Neural progenitor cell (in vitro differentiated cells): ENCODE measurements at regions not wholly inside any gene's neighbourhood (a gene's known extent, or its start where the extent isn't known, plus 50 kb on each side); places are given as distances from the start of the nearest gene placed in this dataset.

ENCODE experiments used
- DNase-seq: peaks from one replicate; pipeline ENCODE4 v3.0.0-alpha.2; 2016; ENCODE audit warnings: low spot score
- H2AFZ ChIP-seq: fragments of 200-600 bp; sonication (generic); replicated peaks from 2 replicates; pipeline ENCODE4 v1.6.1; 2016; ENCODE audit warnings: antibody characterized with exemption
- H3F3A ChIP-seq: fragments of 200-600 bp; sonication (generic); 2 replicates; pipeline ENCODE4 v1.6.1; 2016; ENCODE audit warnings: antibody characterized with exemption, low read depth
- H3K27ac ChIP-seq: fragments of 200-600 bp; sonication (generic); 2 replicates; pipeline ENCODE4 v1.5.1; 2016; ENCODE audit warnings: mild to moderate bottlenecking
- H3K27me3 ChIP-seq: fragments of 200-600 bp; sonication (generic); 2 replicates; pipeline ENCODE4 v1.6.1; 2016; ENCODE audit warnings: mild to moderate bottlenecking, moderate library complexity
- H3K36me3 ChIP-seq: fragments of 200-600 bp; sonication (generic); 2 replicates; pipeline ENCODE4 v1.5.1; 2016
- H3K4me1 ChIP-seq: fragments of 200-600 bp; sonication (generic); 2 replicates; pipeline ENCODE4 v1.6.1; 2016; ENCODE audit warnings: mixed run types
- H3K4me2 ChIP-seq: fragments of 200-600 bp; sonication (generic); 2 replicates; pipeline ENCODE4 v1.6.1; 2016
- H3K4me3 ChIP-seq: fragments of 200-600 bp; sonication (generic); 2 replicates; pipeline ENCODE4 v1.5.1; 2016
- H3K79me2 ChIP-seq: fragments of 200-600 bp; sonication (generic); 2 replicates; pipeline ENCODE4 v1.6.1; 2016; ENCODE audit warnings: low read depth
- H3K9ac ChIP-seq: fragments of 200-600 bp; sonication (generic); 2 replicates; pipeline ENCODE4 v1.6.1; 2016
- H3K9me3 ChIP-seq: fragments of 200-600 bp; sonication (generic); 2 replicates; pipeline ENCODE4 v1.5.1; 2016; ENCODE audit warnings: low read depth
- H4K20me1 ChIP-seq: fragments of 200-600 bp; sonication (generic); 2 replicates; pipeline ENCODE4 v1.6.1; 2016; ENCODE audit warnings: low read depth
- H3K27ac Mint-ChIP-seq: 3 replicates; pipeline ENCODE4 v1.8.0; 2021; ENCODE audit warnings: mixed read lengths
- H3K27me3 Mint-ChIP-seq: 2 replicates; pipeline ENCODE4 v1.8.0; 2022; ENCODE audit warnings: low read depth, mild to moderate bottlenecking, inconsistent platforms, moderate library complexity, mixed read lengths; ENCODE audit not compliant: insufficient read depth
- H3K36me3 Mint-ChIP-seq: 3 replicates; pipeline ENCODE4 v1.8.0; 2021; ENCODE audit warnings: mixed read lengths
- H3K4me1 Mint-ChIP-seq: 3 replicates; pipeline ENCODE4 v1.8.0; 2021; ENCODE audit warnings: mixed read lengths
- H3K4me3 Mint-ChIP-seq: 3 replicates; pipeline ENCODE4 v1.8.0; 2021; ENCODE audit warnings: mild to moderate bottlenecking, moderate library complexity, mixed read lengths
- H3K9me3 Mint-ChIP-seq: 3 replicates; pipeline ENCODE4 v1.8.0; 2020; ENCODE audit warnings: mixed read lengths
- CTCF ChIP-seq: fragments of 200-600 bp; sonication (generic); IDR thresholded peaks from 2 replicates; pipeline ENCODE4 v1.5.1; 2017; ENCODE audit warnings: antibody characterized with exemption, mild to moderate bottlenecking
- EZH2 ChIP-seq: fragments of 200-600 bp; sonication (generic); IDR thresholded peaks from 2 replicates; pipeline ENCODE4 v1.6.1; 2017; ENCODE audit warnings: antibody characterized with exemption, mild to moderate bottlenecking, moderate library complexity
- EZH2phosphoT487 ChIP-seq: fragments of 200-600 bp; sonication (generic); IDR thresholded peaks from 2 replicates; pipeline ENCODE4 v1.6.1; 2017; ENCODE audit warnings: antibody characterized with exemption

DNA sequence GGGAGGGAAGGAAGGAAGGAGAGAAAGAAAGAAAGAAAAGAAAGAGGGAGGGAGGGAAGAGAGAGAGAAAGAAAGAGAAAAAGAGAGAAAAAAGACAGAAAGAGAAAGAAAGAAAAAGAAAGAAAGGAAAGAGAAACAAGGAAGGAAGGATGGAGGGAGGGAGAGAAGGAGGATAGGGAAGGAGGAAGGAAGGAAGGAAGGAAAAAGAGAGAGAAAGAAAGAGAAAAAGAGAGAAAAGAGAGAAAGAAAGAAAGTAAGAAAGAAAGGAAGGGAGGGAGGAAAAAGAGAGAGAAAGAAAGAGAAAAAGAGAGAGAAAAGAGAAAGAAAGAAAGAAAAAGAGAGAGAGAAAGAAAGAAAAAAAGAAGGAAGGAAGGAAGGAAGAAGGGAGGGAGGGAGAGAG, 105.8 kb upstream of the RBPJ start:
- peaks cover 7% of the 10 kb centered on the region for H3K4me1 Mint-ChIP-seq
- no peaks in the 10 kb centered on the region for H3K4me1 ChIP-seq
- no peak overlapping the region for H3K27ac ChIP-seq
- no peaks in the 10 kb centered on the region for H3K36me3 Mint-ChIP-seq
- H3K4me3 Mint-ChIP-seq: no peak overlapping the region
- DNase-seq: no peak
- H3K79me2 ChIP-seq: no peaks in the 10 kb centered on the region
- no peak overlapping the region for H3K27ac Mint-ChIP-seq
- TF ChIP-seq EZH2 (no peak), EZH2phosphoT487 (no peak)
- no peak overlapping the region for H3K4me2 ChIP-seq
- no peak overlapping the region for H3K9ac ChIP-seq
- no peaks in the 10 kb centered on the region for H3K9me3 Mint-ChIP-seq
- no peak overlapping the region for H3K4me3 ChIP-seq
- no peaks in the 10 kb centered on the region for H3F3A ChIP-seq
- H2AFZ ChIP-seq: no peak overlapping the region
- H3K27me3 ChIP-seq: no peaks in the 10 kb centered on the region
- no peaks in the 10 kb centered on the region for H3K9me3 ChIP-seq
- H3K36me3 ChIP-seq: no peaks in the 10 kb centered on the region
- no peaks in the 10 kb centered on the region for H4K20me1 ChIP-seq
- peaks cover 8% of the 10 kb centered on the region for H3K27me3 Mint-ChIP-seq

- no peaks in the 10 kb centered on the region for H3F3A ChIP-seq
- H3K36me3 Mint-ChIP-seq: no peaks in the 10 kb centered on the region
- no peaks in the 10 kb centered on the region for H3K27me3 ChIP-seq
- no peak overlapping the region for H3K4me3 Mint-ChIP-seq
- H3K9me3 ChIP-seq: no peaks in the 10 kb centered on the region
- H3K4me1 ChIP-seq: no peaks in the 10 kb centered on the region
- H3K9me3 Mint-ChIP-seq: no peaks in the 10 kb centered on the region
- DNase-seq: no peak
- H3K4me1 Mint-ChIP-seq: peaks cover 7% of the 10 kb centered on the region
- no peaks in the 10 kb centered on the region for H4K20me1 ChIP-seq
- TF ChIP-seq EZH2phosphoT487 (no peak), EZH2 (no peak), CTCF (no peak)
- H3K27ac ChIP-seq: no peak overlapping the region
- peaks cover 5% of the 10 kb centered on the region for H3K27me3 Mint-ChIP-seq
- no peak overlapping the region for H3K4me2 ChIP-seq
- H3K36me3 ChIP-seq: no peaks in the 10 kb centered on the region
- H2AFZ ChIP-seq: no peak overlapping the region
- no peak overlapping the region for H3K9ac ChIP-seq
- H3K79me2 ChIP-seq: no peaks in the 10 kb centered on the region
- no peak overlapping the region for H3K4me3 ChIP-seq
- H3K27ac Mint-ChIP-seq: no peak overlapping the region
Observed at GRCh38 chr4:26215725-26216124, 105.1 kb upstream of the RBPJ start.

- Histone ChIP-seq H3K9me3 (no peaks in the 10 kb centered on the region), H3K4me1 (no peaks in the 10 kb centered on the region), H3F3A (no peaks in the 10 kb centered on the region), H3K27ac (no peak overlapping the region), H4K20me1 (no peaks in the 10 kb centered on the region), H3K4me2 (no peak overlapping the region), H3K9ac (no peak overlapping the region), H3K27me3 (no peaks in the 10 kb centered on the region), H3K36me3 (no peaks in the 10 kb centered on the region), H3K79me2 (no peaks in the 10 kb centered on the region), H3K4me3 (no peak overlapping the region), H2AFZ (no peak overlapping the region)
- H3K36me3 Mint-ChIP-seq: no peaks in the 10 kb centered on the region
- H3K9me3 Mint-ChIP-seq: peaks cover 3% of the 10 kb centered on the region
- DNase-seq: no peak
- H3K27me3 Mint-ChIP-seq: peaks cover 5% of the 10 kb centered on the region
- no peak overlapping the region for H3K4me3 Mint-ChIP-seq
- H3K4me1 Mint-ChIP-seq: peaks cover 7% of the 10 kb centered on the region
- TF ChIP-seq EZH2phosphoT487 (no peak), CTCF (no peak), EZH2 (no peak)
- H3K27ac Mint-ChIP-seq: peak overlapping the region; percentile 46
Observed at GRCh38 chr4:26217481-26217880, 103.3 kb upstream of the RBPJ start.

GRCh38 chr4:26217961-26218676, 102.7 kb upstream of the RBPJ start:
- TF ChIP-seq EZH2: no peak
- no peak for TF ChIP-seq CTCF
- TF ChIP-seq EZH2phosphoT487: no peak
- no peak overlapping the region for H3K4me3 ChIP-seq

More at GRCh38 chr4:26217961-26218676, 102.7 kb upstream of the RBPJ start:
- Histone ChIP-seq H3K9ac (no peak overlapping the region), H3F3A (no peaks in the 10 kb centered on the region), H3K36me3 (no peaks in the 10 kb centered on the region), H3K4me1 (no peaks in the 10 kb centered on the region), H3K4me2 (no peak overlapping the region), H3K9me3 (no peaks in the 10 kb centered on the region), H3K27ac (no peak overlapping the region), H2AFZ (no peak overlapping the region), H3K27me3 (no peaks in the 10 kb centered on the region), H4K20me1 (no peaks in the 10 kb centered on the region), H3K79me2 (no peaks in the 10 kb centered on the region)
- no peak overlapping the region for H3K4me3 Mint-ChIP-seq
- peak overlapping the region; percentile 80 for H3K27ac Mint-ChIP-seq
- H3K27me3 Mint-ChIP-seq: peaks cover 5% of the 10 kb centered on the region
- peaks cover 7% of the 10 kb centered on the region for H3K4me1 Mint-ChIP-seq
- no peak for DNase-seq
- H3K9me3 Mint-ChIP-seq: peaks cover 3% of the 10 kb centered on the region
- H3K36me3 Mint-ChIP-seq: no peaks in the 10 kb centered on the region
